CD4-positive, alpha-beta T cell treated with Interleukin-6 for 4 hours (primary cell): ENCODE measurements at regions not wholly inside any gene's neighbourhood (a gene's known extent, or its start where the extent isn't known, plus 50 kb on each side); places are given as distances from the start of the nearest gene placed in this dataset.

Experiments
- DNase-seq: peaks from one replicate; pipeline ENCODE4 v3.0.0-alpha.2; 2020; ENCODE audit warnings: mixed read lengths

- DNase-seq, result no peak
Observed at GRCh38 chr12:65630555-65630954, 193.7 kb upstream of the HMGA2 start.

GRCh38 chr12:65631621-65632111 is 192.6 kb upstream of the HMGA2 start:
- DNase-seq, result no peak

GRCh38 chr12:65632131-65632855 is 192.0 kb upstream of the HMGA2 start:
- DNase-seq, result no peak

GRCh38 chr12:65634061-65634460 is 190.2 kb upstream of the HMGA2 start:
- no peak for DNase-seq

GRCh38 chr12:65634626-65635331 is 189.5 kb upstream of the HMGA2 start:
- no peak for DNase-seq

GRCh38 chr12:65636436-65636835 is 187.8 kb upstream of the HMGA2 start:
- no peak for DNase-seq

- DNase-seq, result no peak
Observed at GRCh38 chr12:65637150-65637549, 187.1 kb upstream of the HMGA2 start.

GRCh38 chr12:65637774-65638173 is 186.5 kb upstream of the HMGA2 start:
- no peak for DNase-seq

- DNase-seq, result no peak
Observed at GRCh38 chr12:65638324-65638723, 186.0 kb upstream of the HMGA2 start.

GRCh38 chr12:65640489-65640901 is 183.8 kb upstream of the HMGA2 start:
- DNase-seq, result no peak

GRCh38 chr12:65642061-65642661 is 182.1 kb upstream of the HMGA2 start:
- DNase-seq, result no peak

GRCh38 chr12:65643171-65643570 is 181.1 kb upstream of the HMGA2 start:
- no peak for DNase-seq

GRCh38 chr12:65643595-65644386 is 180.5 kb upstream of the HMGA2 start:
- DNase-seq, result no peak

GRCh38 chr12:65646127-65646643 is 178.1 kb upstream of the HMGA2 start:
- DNase-seq, result no peak

- DNase-seq, result no peak
Observed at GRCh38 chr12:65647074-65647473, 177.2 kb upstream of the HMGA2 start.

- no peak for DNase-seq
Observed at GRCh38 chr12:65648461-65648860, 175.8 kb upstream of the HMGA2 start.

GRCh38 chr12:65649126-65649525 is 175.2 kb upstream of the HMGA2 start:
- DNase-seq, result no peak

GRCh38 chr12:65651060-65651459 is 173.2 kb upstream of the HMGA2 start:
- no peak for DNase-seq

GRCh38 chr12:65653321-65653720 is 171.0 kb upstream of the HMGA2 start:
- no peak for DNase-seq

- no peak for DNase-seq
Observed at GRCh38 chr12:65653946-65654629, 170.2 kb upstream of the HMGA2 start.

- no peak for DNase-seq
Observed at GRCh38 chr12:65655074-65655493, 169.2 kb upstream of the HMGA2 start.
